Thyroid gland (tissue), 4 donors: ENCODE measurements at regions not wholly inside any gene's neighbourhood (a gene's known extent, or its start where the extent isn't known, plus 50 kb on each side); places are given as distances from the start of the nearest gene placed in this dataset.

Experiments
- CTCF ChIP-seq, 6 experiments: fragments of 200-600 bp in 3 of 6; fragments of 450-650 bp in 3 of 6; sonication (generic) in 3 of 6; IDR thresholded peaks; one replicate each; pipeline ENCODE4 v1.5.1; 2016 to 2019; ENCODE audit warnings: antibody characterized with exemption in 6 of 6, mild to moderate bottlenecking in 2 of 6, inconsistent platforms in 1 of 6, moderate library complexity in 1 of 6
- POLR2A ChIP-seq, 2 donors: fragments of 450-650 bp; IDR thresholded peaks; one replicate each; pipeline ENCODE4 v1.6.1; 2017; ENCODE audit warnings: antibody characterized with exemption in 2 of 2, mild to moderate bottlenecking in 2 of 2, moderate library complexity in 1 of 2

- TF ChIP-seq POLR2A (IDR thresholded peaks at IDR 0.05) = no peak
- TF ChIP-seq CTCF (IDR thresholded peaks at IDR 0.05) = no peak
These were observed 127.3 kb downstream of the SLC6A15 start for GRCh38 chr12:84785281-84785680.
